Testis (tissue), 2 donors: ENCODE measurements at regions not wholly inside any gene's neighbourhood (a gene's known extent, or its start where the extent isn't known, plus 50 kb on each side); places are given as distances from the start of the nearest gene placed in this dataset.
"Not testable (repeated sequence)": the region's sequence is repeated elsewhere in the genome, so short reads cannot be mapped to it uniquely, and the experiment has no call there.

Experiments used
- DNase-seq: peaks from one replicate; pipeline ENCODE4 v3.0.0-alpha.2; 2019
- H3K27ac ChIP-seq, 2 donors: fragments of 200-600 bp; sonication (generic); one replicate each; pipeline ENCODE4 v1.5.1; 2019
- H3K27me3 ChIP-seq: fragments of 200-600 bp; sonication (generic); one replicate; pipeline ENCODE4 v1.5.1; 2019
- H3K36me3 ChIP-seq: fragments of 200-600 bp; sonication (generic); one replicate; pipeline ENCODE4 v1.5.1; 2017; ENCODE audit warnings: low read depth; ENCODE audit errors: missing control alignments
- H3K4me1 ChIP-seq: fragments of 200-600 bp; sonication (generic); one replicate; pipeline ENCODE4 v1.5.1; 2019
- H3K4me3 ChIP-seq, 2 donors: fragments of 200-600 bp; sonication (generic); one replicate each; pipeline ENCODE4 v1.5.1; 2017 to 2019
- H3K9me3 ChIP-seq: fragments of 200-600 bp; sonication (generic); one replicate; pipeline ENCODE4 v1.5.1; 2017
- POLR2A ChIP-seq: fragments of 450-650 bp; IDR thresholded peaks from one replicate; pipeline ENCODE4 v1.6.1; 2017; ENCODE audit warnings: antibody characterized with exemption, mild to moderate bottlenecking, moderate library complexity
- WGBS, 2 donors: methylation state at CpG; one replicate each; pipeline ENCODE4 v1.1.5; 2018; 5-methylcytosine and 5-hydroxymethylcytosine counted together
- intact Hi-C: fragments of 100-400 bp; cut with DNase I; formaldehyde crosslinking; loops from one replicate; pipeline ENCODE4 v1.15.1; 2023; ENCODE audit warnings: low total_unique reads
- TF ChIP-seq, protein P1 (sequence below), 3 experiments: fragments of 450-650 bp in 2 of 3; fragments of 200-600 bp in 1 of 3; sonication (generic) in 1 of 3; IDR thresholded peaks; one replicate each; pipeline ENCODE4 v1.5.1; 2016 to 2019; ENCODE audit warnings: antibody characterized with exemption in 3 of 3, mild to moderate bottlenecking in 2 of 3, moderate library complexity in 1 of 3

- no peak overlapping the region for H3K4me3 ChIP-seq
- intact Hi-C loops: no loop called here
- no peak overlapping the region for H3K27ac ChIP-seq
- DNase-seq: peak; percentile 42
- H3K36me3 ChIP-seq: no peaks in the 10 kb centered on the region
- no peaks in the 10 kb centered on the region for H3K4me1 ChIP-seq
- no peaks in the 10 kb centered on the region for H3K9me3 ChIP-seq
- 82 to 87% methylated on average over 8 of the region's 8 CpGs for WGBS, 2 donors
- H3K27me3 ChIP-seq: no peaks in the 10 kb centered on the region
- no peak for TF ChIP-seq POLR2A
- TF ChIP-seq, protein P1, sequence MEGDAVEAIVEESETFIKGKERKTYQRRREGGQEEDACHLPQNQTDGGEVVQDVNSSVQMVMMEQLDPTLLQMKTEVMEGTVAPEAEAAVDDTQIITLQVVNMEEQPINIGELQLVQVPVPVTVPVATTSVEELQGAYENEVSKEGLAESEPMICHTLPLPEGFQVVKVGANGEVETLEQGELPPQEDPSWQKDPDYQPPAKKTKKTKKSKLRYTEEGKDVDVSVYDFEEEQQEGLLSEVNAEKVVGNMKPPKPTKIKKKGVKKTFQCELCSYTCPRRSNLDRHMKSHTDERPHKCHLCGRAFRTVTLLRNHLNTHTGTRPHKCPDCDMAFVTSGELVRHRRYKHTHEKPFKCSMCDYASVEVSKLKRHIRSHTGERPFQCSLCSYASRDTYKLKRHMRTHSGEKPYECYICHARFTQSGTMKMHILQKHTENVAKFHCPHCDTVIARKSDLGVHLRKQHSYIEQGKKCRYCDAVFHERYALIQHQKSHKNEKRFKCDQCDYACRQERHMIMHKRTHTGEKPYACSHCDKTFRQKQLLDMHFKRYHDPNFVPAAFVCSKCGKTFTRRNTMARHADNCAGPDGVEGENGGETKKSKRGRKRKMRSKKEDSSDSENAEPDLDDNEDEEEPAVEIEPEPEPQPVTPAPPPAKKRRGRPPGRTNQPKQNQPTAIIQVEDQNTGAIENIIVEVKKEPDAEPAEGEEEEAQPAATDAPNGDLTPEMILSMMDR (IDR thresholded peaks at IDR 0.05): no peak
These were observed 72.1 kb upstream of the IGFBP7 start for GRCh38 chr4:57182132-57182874.

- DNase-seq, H3K9me3 ChIP-seq, H3K36me3 ChIP-seq, H3K27me3 ChIP-seq, H3K27ac ChIP-seq, H3K4me1 ChIP-seq, intact Hi-C loops: not testable (repeated sequence)
- peak overlapping the region in 1 of 2 donors; percentile 26 for H3K4me3 ChIP-seq
- 40 to 88% methylated on average over 3 to 26 of the region's 30 CpGs for WGBS, 2 donors
These were observed 63.0 kb upstream of the IGFBP7 start for GRCh38 chr4:57173136-57173535.

DNA sequence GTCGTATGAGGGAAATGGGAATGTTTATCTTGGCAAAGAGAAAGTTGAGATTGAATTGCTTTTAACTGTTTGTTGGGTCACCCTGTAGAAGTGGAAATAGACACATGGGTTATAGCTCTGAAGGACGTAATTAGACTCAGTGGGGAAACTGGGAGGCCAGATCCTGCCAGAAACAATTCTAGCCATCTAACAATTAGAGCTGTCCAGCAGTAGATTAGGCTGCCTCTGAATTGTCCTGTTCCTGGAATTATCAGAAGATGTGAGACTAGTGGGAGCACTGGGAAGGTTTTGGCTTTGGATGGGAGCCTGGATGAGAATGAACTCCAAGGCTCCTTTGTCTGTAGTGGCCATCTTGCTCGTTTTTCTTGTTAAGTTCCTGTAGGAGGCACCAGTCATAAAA, 61.9 kb upstream of the IGFBP7 start:
- no peak overlapping the region for H3K4me3 ChIP-seq
- WGBS, 2 donors: 27 to 41% methylated on average over 3 of the region's 3 CpGs
- no peaks in the 10 kb centered on the region for H3K27me3 ChIP-seq
- no peaks in the 10 kb centered on the region for H3K36me3 ChIP-seq
- TF ChIP-seq, protein P1 (IDR thresholded peaks at IDR 0.05): no peak
- no peak for TF ChIP-seq POLR2A
- H3K4me1 ChIP-seq: no peaks in the 10 kb centered on the region
- DNase-seq: no peak
- H3K27ac ChIP-seq: no peak overlapping the region
- intact Hi-C loops: no loop called here
- H3K9me3 ChIP-seq: no peaks in the 10 kb centered on the region

DNA sequence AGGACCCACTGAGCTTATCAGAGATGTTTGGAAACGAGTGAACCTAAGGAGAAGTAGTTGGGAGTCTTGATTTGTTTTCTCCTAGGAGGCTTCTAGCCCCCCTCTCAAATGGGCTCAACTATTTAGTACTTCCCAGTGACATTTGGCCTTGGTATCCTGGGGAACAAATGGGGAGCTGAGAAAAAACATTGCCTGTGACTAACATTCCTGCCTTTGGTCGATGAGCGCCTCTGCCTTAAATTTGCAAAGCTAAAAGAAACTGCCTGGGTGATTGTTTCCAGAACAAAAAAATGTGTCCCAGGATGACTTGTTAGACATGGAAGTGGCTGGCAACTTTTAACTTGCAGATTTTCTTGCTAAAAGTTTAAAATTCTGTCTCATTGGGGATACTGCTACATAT, 58.8 kb upstream of the IGFBP7 start:
- Histone ChIP-seq H3K27me3 (no peaks in the 10 kb centered on the region), H3K36me3 (no peaks in the 10 kb centered on the region), H3K4me1 (no peaks in the 10 kb centered on the region), H3K27ac (no peak overlapping the region), H3K9me3 (no peaks in the 10 kb centered on the region), H3K4me3 (no peak overlapping the region)
- 67 to 81% methylated on average over 3 of the region's 3 CpGs for WGBS, 2 donors
- intact Hi-C loops: no loop called here
- TF ChIP-seq, protein P1 (IDR thresholded peaks at IDR 0.05): no peak
- TF ChIP-seq POLR2A: no peak
- DNase-seq: no peak

DNA sequence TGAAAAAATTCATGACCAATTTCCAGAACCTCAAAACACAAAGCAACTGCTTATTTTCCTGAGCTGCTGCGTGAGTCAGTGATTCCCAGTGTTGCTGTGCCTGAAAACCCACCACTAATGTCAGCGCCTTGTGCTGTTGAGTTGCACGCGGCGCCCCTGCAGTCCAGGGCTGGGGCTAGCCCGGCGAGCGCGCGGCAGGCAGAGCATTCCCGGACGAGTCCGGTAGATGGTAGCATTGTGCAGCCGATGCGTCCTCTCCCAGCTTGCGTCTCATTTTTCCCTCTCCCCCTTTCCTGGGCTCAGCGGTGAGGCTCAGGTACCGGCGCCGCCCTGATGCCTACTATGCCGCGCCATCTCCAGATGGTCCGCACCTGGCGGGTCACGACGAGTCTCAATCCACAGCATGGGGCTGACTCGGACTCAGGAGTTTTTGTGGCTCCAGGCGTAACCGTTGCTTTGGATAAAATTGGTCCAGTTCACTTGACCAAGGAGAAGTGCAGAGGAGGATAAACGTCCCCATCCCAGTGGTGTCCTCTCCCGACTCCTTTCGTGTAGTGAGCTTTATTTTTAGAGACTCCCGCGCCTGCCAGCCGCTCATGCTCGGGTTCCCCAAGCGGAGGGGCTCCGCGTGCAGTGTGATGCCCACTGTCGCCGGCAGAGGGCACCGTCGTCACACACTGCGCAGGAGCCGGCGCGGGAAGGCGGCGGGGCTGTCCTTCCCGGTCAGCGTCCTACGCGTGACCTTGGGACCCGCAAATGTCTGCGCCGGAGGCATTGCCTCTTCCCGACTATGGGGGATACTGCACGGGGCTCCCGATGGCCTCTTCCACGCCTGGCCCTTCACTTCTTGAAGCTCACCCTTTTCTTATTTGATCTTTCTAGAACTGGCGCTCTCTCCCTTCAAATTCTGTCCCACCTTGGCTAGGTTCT, 53.6 kb upstream of the IGFBP7 start:
- peak; percentile 87 for DNase-seq
- intact Hi-C loops: no loop called here
- Histone ChIP-seq H3K4me3 (peak overlapping the region; percentile 55 to 57), H3K4me1 (no peaks in the 10 kb centered on the region), H3K27ac (peak overlapping the region in 1 of 2 donors; percentile 76), H3K27me3 (no peaks in the 10 kb centered on the region), H3K36me3 (no peaks in the 10 kb centered on the region), H3K9me3 (no peaks in the 10 kb centered on the region)
- no peak for TF ChIP-seq POLR2A
- TF ChIP-seq, protein P1 (IDR thresholded peaks at IDR 0.05): peak; percentile 88 to 94 (median 90)
- 2% methylated on average over 27 to 59 of the region's 61 CpGs for WGBS, 2 donors
